Karpas-422 (cell line): ENCODE measurements at regions not wholly inside any gene's neighbourhood (a gene's known extent, or its start where the extent isn't known, plus 50 kb on each side); places are given as distances from the start of the nearest gene placed in this dataset.
A peak's percentile ranks its signal among the peaks of the same experiment; 100 is the strongest.

ENCODE experiments used
- DNase-seq: peaks from one replicate; pipeline ENCODE4 v3.0.0-alpha.2; 2015
- H2AFZ ChIP-seq: fragments of 200-600 bp; sonication (generic); 2 replicates; pipeline ENCODE4 v1.6.1; 2014; ENCODE audit warnings: antibody characterized with exemption, low read length, mixed read lengths
- H3K27ac ChIP-seq: fragments of 200-600 bp; sonication (generic); 2 replicates; pipeline ENCODE4 v1.5.1; 2014; ENCODE audit warnings: mild to moderate bottlenecking, low read length, moderate library complexity
- H3K27me3 ChIP-seq: fragments of 200-600 bp; sonication (generic); 2 replicates; pipeline ENCODE4 v1.6.1; 2014; ENCODE audit warnings: low read length, mixed read lengths
- H3K36me3 ChIP-seq: fragments of 200-600 bp; sonication (generic); 2 replicates; pipeline ENCODE4 v1.6.1; 2014; ENCODE audit warnings: low read length, mixed read lengths; ENCODE audit not compliant: insufficient read depth
- H3K4me1 ChIP-seq: fragments of 200-600 bp; sonication (generic); 2 replicates; pipeline ENCODE4 v1.6.1; 2014; ENCODE audit warnings: mild to moderate bottlenecking, low read length, mixed read lengths
- H3K4me2 ChIP-seq: fragments of 200-600 bp; sonication (generic); 2 replicates; pipeline ENCODE4 v1.6.1; 2014; ENCODE audit warnings: low read length, low read depth, mild to moderate bottlenecking; ENCODE audit not compliant: poor library complexity, severe bottlenecking
- H3K4me3 ChIP-seq: fragments of 200-600 bp; sonication (generic); 2 replicates; pipeline ENCODE4 v1.5.1; 2014; ENCODE audit warnings: mild to moderate bottlenecking, antibody characterized with exemption, low read length, mixed read lengths
- H3K79me2 ChIP-seq: fragments of 200-600 bp; sonication (generic); 2 replicates; pipeline ENCODE4 v1.6.1; 2014; ENCODE audit warnings: mild to moderate bottlenecking, low read length, mixed read lengths
- H3K9ac ChIP-seq: fragments of 200-600 bp; sonication (generic); 2 replicates; pipeline ENCODE4 v1.6.0; 2014; ENCODE audit warnings: low read length
- H3K9me2 ChIP-seq: fragments of 200-600 bp; sonication (generic), shearing (Covaris generic); replicated peaks from 2 replicates; pipeline ENCODE4 v1.6.0; 2014; ENCODE audit warnings: mild to moderate bottlenecking, low read length, moderate library complexity; ENCODE audit not compliant: insufficient read depth
- H3K9me3 ChIP-seq: fragments of 300-700, 200-600 bp; sonication (generic); 2 replicates; pipeline ENCODE4 v1.6.1; 2014; ENCODE audit warnings: low read length, mixed read lengths
- H4K20me1 ChIP-seq: fragments of 200-600 bp; sonication (generic); 2 replicates; pipeline ENCODE4 v1.6.1; 2014; ENCODE audit warnings: mild to moderate bottlenecking, antibody characterized with exemption, low read length, low read depth; ENCODE audit not compliant: insufficient read depth

DNA sequence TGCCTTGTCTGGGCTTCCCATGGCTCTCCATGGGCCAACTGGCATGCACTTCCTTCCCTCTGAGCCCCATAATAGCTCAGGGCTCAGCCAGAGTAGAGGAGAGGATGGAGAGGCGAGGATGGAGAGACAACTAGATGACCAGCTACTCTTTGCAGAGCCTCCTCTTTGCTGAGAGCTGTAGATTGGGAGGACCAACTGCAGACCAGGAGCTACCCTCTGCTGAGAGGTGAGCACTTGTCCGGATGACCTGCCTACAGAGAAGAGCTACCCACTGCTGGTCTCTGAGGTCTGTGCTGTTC lies 58.0 kb upstream of the ETV3 start:
- DNase-seq = no peak
- Histone ChIP-seq H2AFZ (no peak overlapping the region), H3K27ac (no peak overlapping the region), H3K4me3 (no peak overlapping the region), H3K4me1 (no peaks in the 10 kb centered on the region), H3K9me3 (no peaks in the 10 kb centered on the region), H4K20me1 (no peaks in the 10 kb centered on the region), H3K9ac (no peak overlapping the region), H3K9me2 (no peaks in the 10 kb centered on the region), H3K79me2 (no peaks in the 10 kb centered on the region), H3K27me3 (no peaks in the 10 kb centered on the region), H3K4me2 (no peak overlapping the region), H3K36me3 (no peaks in the 10 kb centered on the region)

DNA sequence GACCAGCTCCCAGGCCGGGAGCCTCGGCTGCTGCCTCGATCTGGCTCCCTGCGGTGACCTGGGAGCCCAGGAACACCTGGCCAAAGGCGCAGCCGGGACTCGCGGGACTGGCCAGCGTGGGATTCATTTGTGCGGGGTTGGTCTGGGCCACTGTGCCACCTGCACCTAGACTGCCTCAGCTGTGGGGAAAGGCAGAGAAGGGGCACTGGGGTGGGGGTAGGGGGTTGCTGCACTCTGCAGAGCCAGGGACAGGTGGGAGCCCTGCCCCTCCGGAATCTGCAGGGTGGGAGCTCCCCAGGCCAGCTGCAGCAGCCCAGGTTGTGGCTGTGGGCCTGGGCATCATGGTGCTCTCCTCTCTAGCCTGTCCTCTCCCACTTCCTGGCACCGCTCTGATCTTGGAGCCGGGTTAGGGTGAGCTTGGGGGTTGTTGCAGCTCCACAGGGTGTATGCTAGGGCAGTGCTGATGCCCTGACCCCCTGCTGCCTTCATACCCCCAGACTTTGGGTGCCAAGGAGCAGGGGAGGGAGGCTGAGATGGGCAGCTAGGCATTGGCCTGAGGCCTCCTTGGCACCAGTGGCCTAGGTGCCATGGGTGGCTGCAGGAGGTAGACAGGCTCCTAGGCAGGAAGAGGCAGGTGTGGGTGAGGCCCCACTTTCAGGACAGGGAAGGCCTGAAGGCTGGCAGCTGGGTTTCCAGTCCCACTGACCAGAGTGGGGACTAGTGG lies 57.5 kb upstream of the ETV3 start:
- Histone ChIP-seq H3K4me1 (no peaks in the 10 kb centered on the region), H3K79me2 (no peaks in the 10 kb centered on the region), H3K4me3 (no peak overlapping the region), H3K9ac (no peak overlapping the region), H3K27me3 (no peaks in the 10 kb centered on the region), H3K9me3 (no peaks in the 10 kb centered on the region), H3K4me2 (no peak overlapping the region), H4K20me1 (no peaks in the 10 kb centered on the region), H3K36me3 (no peaks in the 10 kb centered on the region), H3K27ac (no peak overlapping the region), H3K9me2 (no peaks in the 10 kb centered on the region), H2AFZ (no peak overlapping the region)
- DNase-seq = no peak

DNA sequence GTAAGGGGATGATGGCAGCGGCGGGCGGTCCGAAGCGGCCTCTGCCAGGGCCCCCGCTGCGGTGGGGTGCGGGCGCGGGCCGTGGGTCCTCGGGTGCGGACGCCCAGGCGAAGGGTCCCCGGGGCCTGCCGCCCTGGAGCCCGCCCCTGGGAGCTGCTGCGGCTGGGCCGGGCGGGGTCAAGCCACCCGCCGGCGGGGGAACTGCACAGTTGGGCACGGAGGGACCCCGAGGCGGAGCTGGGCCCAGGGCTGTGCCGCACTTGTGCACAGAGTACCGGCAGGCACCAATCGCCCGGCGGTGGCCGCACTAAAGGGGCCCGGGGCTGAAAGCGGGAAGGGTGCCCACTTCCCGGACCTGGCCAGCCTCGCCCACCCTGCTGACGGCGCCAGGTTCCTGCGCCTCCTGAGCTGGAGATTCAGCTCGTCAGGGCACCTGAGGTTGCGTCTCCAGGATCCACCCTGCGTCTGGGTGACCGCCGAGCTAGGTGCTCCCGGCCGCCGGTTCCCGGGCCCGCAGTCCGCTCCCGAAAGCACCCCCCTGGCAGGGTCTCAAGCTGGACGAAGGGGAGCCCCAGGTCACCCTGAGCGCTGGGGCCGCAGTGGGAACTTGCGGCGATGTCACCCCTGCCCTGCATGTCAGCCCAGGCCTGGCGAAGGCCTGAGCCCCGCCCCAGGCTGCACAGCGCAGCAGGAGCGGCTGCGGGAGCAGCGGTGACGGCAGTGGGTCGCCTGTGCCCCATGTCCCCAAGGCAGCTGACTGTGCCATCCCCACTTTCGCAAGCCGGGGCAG lies 56.7 kb upstream of the ETV3 start:
- Histone ChIP-seq H3K4me3 (no peak overlapping the region), H3K4me2 (no peak overlapping the region), H3K9me3 (no peaks in the 10 kb centered on the region), H2AFZ (no peak overlapping the region), H3K36me3 (no peaks in the 10 kb centered on the region), H3K9me2 (no peaks in the 10 kb centered on the region), H3K9ac (no peak overlapping the region), H3K27ac (no peak overlapping the region), H3K27me3 (no peaks in the 10 kb centered on the region), H4K20me1 (no peaks in the 10 kb centered on the region), H3K4me1 (no peaks in the 10 kb centered on the region), H3K79me2 (no peaks in the 10 kb centered on the region)
- DNase-seq = no peak

- Histone ChIP-seq H4K20me1 (no peaks in the 10 kb centered on the region), H3K36me3 (no peaks in the 10 kb centered on the region), H2AFZ (no peak overlapping the region), H3K4me2 (no peak overlapping the region), H3K9ac (no peak overlapping the region), H3K9me3 (no peaks in the 10 kb centered on the region), H3K4me1 (no peaks in the 10 kb centered on the region), H3K4me3 (no peak overlapping the region), H3K27me3 (no peaks in the 10 kb centered on the region), H3K27ac (no peak overlapping the region), H3K79me2 (no peaks in the 10 kb centered on the region), H3K9me2 (no peaks in the 10 kb centered on the region)
- DNase-seq = peak; percentile 85
Observed at GRCh38 chr1:157193702-157194391, 55.7 kb upstream of the ETV3 start.

DNA sequence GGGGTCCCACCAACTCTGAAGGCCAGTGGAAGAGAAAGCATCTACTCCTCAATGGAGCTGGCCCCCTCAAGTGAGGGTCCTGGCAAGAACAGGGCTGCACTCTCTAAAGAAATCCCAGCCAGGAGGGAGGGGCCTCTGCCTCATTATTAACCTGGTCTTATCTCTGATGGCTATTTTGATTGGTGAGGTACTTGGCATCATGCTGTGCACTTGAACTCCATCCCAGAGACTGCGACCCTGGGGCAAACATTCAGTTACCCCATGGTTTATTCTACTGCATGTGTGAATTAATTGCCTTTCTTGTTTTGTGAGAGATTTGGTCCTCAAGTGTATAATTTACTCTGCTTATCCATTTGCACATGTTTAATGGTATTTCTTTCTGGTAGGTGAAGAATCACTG lies 55.0 kb upstream of the ETV3 start:
- Histone ChIP-seq H3K9ac (no peak overlapping the region), H3K4me2 (no peak overlapping the region), H3K9me2 (no peaks in the 10 kb centered on the region), H3K36me3 (no peaks in the 10 kb centered on the region), H2AFZ (no peak overlapping the region), H3K27me3 (no peaks in the 10 kb centered on the region), H3K4me3 (no peak overlapping the region), H4K20me1 (no peaks in the 10 kb centered on the region), H3K79me2 (no peaks in the 10 kb centered on the region), H3K27ac (no peak overlapping the region), H3K9me3 (no peaks in the 10 kb centered on the region), H3K4me1 (no peaks in the 10 kb centered on the region)
- DNase-seq = no peak

- no peaks in the 10 kb centered on the region for H3K9me3 ChIP-seq
- no peaks in the 10 kb centered on the region for H3K27me3 ChIP-seq
- H3K4me2 ChIP-seq = no peak overlapping the region
- H3K4me1 ChIP-seq = no peaks in the 10 kb centered on the region
- H3K9ac ChIP-seq = no peak overlapping the region
- no peaks in the 10 kb centered on the region for H4K20me1 ChIP-seq
- H2AFZ ChIP-seq = no peak overlapping the region
- no peak overlapping the region for H3K27ac ChIP-seq
- no peaks in the 10 kb centered on the region for H3K79me2 ChIP-seq
- no peaks in the 10 kb centered on the region for H3K36me3 ChIP-seq
- no peaks in the 10 kb centered on the region for H3K9me2 ChIP-seq
- H3K4me3 ChIP-seq = no peak overlapping the region
- DNase-seq = no peak
Observed at GRCh38 chr1:157189986-157190982, 52.1 kb upstream of the ETV3 start.

GRCh38 chr1:157189096-157189495 lies 50.9 kb upstream of the ETV3 start:
- Histone ChIP-seq H3K36me3 (no peaks in the 10 kb centered on the region), H2AFZ (no peak overlapping the region), H3K27ac (no peak overlapping the region), H3K4me3 (no peak overlapping the region), H3K9me3 (no peaks in the 10 kb centered on the region), H3K27me3 (no peaks in the 10 kb centered on the region), H3K9me2 (no peaks in the 10 kb centered on the region), H4K20me1 (no peaks in the 10 kb centered on the region), H3K4me2 (no peak overlapping the region), H3K9ac (no peak overlapping the region), H3K4me1 (no peaks in the 10 kb centered on the region), H3K79me2 (no peaks in the 10 kb centered on the region)
- DNase-seq = no peak
